ENCODE measurements at regions not wholly inside any gene's neighbourhood (a gene's known extent, or its start where the extent isn't known, plus 50 kb on each side); places are given as distances from the start of the nearest gene placed in this dataset.

DNA sequence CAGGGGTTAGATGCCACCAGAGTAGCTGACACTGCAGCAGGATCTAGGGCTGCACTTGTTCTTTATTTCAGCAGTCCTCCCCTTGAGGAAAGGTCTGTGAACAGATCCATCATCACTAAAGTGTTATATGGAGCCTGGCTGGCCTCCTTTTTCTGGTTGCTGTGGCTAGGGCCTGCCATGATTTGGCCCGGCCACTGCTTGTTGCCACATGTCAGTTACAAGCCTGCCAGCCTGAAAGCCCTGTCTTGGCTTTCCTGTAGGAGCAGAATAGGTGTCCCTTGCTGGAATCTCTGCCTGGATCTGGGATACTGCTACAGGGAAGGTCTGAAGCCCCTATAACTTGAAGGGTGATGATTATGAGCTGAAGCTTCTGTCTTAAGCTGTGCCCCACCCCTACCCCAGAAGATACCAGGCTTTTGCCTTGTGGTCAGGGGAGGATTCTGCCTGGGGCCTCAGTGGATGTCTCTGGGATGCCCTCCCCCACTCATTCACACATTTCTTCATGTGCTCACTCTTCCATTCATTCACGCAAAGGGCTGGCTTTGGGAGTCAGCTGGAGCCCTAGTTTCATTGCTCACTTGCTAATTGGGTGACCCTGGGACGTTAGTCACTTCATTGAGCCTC lies 64.7 kb downstream of the NDUFS5 start:
- TF ChIP-seq, protein P1, sequence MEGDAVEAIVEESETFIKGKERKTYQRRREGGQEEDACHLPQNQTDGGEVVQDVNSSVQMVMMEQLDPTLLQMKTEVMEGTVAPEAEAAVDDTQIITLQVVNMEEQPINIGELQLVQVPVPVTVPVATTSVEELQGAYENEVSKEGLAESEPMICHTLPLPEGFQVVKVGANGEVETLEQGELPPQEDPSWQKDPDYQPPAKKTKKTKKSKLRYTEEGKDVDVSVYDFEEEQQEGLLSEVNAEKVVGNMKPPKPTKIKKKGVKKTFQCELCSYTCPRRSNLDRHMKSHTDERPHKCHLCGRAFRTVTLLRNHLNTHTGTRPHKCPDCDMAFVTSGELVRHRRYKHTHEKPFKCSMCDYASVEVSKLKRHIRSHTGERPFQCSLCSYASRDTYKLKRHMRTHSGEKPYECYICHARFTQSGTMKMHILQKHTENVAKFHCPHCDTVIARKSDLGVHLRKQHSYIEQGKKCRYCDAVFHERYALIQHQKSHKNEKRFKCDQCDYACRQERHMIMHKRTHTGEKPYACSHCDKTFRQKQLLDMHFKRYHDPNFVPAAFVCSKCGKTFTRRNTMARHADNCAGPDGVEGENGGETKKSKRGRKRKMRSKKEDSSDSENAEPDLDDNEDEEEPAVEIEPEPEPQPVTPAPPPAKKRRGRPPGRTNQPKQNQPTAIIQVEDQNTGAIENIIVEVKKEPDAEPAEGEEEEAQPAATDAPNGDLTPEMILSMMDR (IDR thresholded peaks at IDR 0.05; ENCODE audit: low read depth, low read length) = no peak
- no peak for DNase-seq (ENCODE audit: low read depth in 2 of 2)
- no peak overlapping the region for H3K4me3 ChIP-seq (replicated peaks in 1 of 2; ENCODE audit: low read depth in 2 of 2, low read length in 2 of 2)

DNA sequence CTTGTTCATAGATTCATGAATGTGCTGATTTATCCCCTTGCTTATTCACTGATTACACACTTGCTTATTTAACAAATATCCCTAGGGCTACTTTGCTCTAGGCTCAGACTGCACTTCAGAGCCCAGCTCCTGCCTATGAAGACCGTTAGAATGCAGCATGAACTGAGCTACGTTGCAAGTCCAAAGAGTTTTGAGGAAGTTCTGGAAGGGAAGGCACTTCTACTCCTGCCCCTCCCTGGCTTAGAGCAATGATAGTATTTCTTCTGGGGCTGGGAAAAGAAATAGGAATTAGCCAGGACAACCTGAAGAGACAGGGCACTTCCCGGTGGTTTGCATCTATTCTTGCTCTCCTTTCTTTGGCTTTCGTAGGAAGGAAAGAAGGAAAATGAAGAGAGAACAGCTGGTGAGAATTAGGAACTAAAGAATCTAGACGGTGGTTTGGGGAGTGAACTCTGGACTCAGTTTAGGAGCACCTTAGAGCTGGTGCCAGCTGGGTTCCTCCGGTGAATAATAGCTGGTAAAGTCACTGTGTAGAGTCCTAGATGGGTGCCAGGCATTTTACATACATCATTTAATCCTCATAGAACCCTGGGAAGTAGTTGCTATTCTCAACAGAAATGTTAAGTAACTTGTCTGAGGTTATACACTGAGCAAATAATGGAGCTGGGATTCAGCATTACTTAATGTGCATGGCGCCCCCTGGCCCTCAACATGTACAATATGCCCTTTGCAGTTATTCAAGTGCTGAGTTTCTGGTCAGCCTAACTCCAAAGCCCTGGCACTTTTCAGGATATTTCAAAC lies 65.9 kb downstream of the NDUFS5 start:
- TF ChIP-seq, protein P1 (IDR thresholded peaks at IDR 0.05; ENCODE audit: low read depth, low read length) = peak; percentile 79
- no peak overlapping the region for H3K4me3 ChIP-seq (replicated peaks in 1 of 2; ENCODE audit: low read depth in 2 of 2, low read length in 2 of 2)
- DNase-seq (ENCODE audit: low read depth in 2 of 2) = peak; percentile 90 to 93

DNA sequence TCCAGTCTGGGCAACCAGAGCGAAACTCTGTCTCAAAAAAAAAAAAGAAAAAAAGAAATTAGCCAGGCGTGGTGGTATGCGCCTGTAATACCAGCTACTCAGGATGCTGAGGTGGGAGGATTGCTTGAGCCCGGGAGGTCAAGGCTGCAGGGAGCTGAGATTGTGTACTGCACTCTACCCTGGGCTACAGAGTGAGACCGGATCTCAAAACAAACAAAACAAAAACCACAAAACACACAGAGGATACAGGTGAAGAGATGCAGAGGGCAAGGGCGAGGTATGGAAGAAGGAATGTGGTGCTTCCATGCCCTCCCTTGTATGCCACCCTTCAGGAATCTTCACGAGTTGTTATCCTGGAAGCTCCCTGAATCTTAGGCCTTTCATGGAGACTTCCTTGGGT lies 68.5 kb downstream of the NDUFS5 start:
- TF ChIP-seq, protein P1 (IDR thresholded peaks at IDR 0.05; ENCODE audit: low read depth, low read length) = no peak
- no peak overlapping the region for H3K4me3 ChIP-seq (replicated peaks in 1 of 2; ENCODE audit: low read depth in 2 of 2, low read length in 2 of 2)
- DNase-seq (ENCODE audit: low read depth in 2 of 2) = no peak

DNA sequence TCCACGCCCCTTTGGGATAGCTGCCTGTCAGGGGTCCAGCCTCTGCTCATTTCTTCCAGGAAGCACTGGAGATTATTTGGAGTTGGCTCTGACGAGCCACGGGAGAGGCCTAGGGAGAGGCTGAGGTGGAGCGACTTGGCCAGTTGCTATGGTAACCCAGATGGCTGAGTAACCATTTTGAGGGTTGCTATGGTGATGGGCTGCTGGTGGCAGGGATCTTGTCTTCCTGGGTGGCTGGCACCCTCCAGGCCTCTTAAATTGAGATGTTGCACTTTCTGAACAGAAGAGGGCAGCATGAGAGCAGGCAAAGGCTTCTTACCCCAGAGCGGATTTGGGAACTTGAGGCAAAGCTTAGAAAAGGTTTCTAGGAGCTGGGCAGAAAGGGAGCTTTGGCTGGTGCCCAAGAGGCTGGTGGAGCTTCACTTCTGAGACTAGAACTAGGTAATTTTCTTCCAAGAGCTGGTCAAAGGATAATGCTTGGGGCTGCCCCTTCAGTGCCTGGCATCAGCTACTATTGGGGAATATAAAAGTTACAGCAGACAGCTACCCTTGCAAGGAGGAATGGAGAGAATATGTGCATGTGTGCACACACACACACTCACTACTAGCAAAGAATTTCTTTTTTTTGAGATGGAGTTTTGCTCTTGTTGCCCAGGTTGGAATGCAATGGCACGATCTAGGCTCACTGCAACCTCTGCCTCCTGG lies 72.5 kb downstream of the NDUFS5 start:
- no peak overlapping the region for H3K4me3 ChIP-seq (replicated peaks in 1 of 2; ENCODE audit: low read depth in 2 of 2, low read length in 2 of 2)
- TF ChIP-seq, protein P1 (IDR thresholded peaks at IDR 0.05; ENCODE audit: low read depth, low read length) = peak; percentile 83
- DNase-seq (ENCODE audit: low read depth in 2 of 2) = peak; percentile 95 to 96

DNA sequence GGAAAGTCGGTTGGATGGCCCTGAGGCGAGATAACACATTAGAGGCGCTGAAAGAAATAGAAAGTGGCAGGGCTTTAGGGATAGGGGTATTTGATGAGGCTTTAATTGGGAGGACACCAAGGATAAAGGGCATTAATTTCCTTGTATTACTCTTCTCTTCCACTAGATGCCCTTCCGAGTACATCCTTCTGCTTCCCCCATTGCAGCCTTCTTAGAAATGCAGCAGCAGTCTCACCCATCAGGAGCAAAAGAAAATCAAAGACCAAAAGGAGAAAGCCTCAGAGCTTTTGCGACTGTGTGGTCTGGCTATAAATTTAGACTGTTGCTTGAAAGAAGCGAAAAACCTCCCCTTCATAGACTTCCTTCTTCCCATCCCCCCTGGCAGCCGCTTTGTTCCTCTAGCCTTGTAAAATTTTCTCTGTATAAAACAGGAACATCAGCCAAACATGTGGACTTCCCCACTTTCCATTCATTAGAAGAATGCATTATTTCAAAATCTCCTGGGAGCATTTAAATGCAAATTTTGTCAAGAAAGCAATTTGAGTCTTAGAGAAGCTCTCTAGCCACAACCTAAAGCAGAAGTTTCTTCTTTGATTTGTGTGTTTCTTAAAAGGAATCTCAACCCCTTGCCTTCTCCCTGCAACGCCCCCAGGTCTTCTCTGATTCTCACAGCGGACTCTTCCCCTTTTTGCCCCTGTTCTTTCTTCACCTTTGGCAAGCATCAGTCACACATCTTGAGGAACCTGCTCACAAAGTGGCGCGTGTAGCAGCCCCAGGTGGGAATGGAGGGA lies 76.6 kb downstream of the NDUFS5 start:
- no peak overlapping the region for H3K4me3 ChIP-seq (replicated peaks in 1 of 2; ENCODE audit: low read depth in 2 of 2, low read length in 2 of 2)
- DNase-seq (ENCODE audit: low read depth in 2 of 2) = peak; percentile 88 to 89

More for the DNA sequence above, 76.6 kb downstream of the NDUFS5 start:
- TF ChIP-seq, protein P1 (IDR thresholded peaks at IDR 0.05; ENCODE audit: low read depth, low read length) = peak; percentile 80

All from cardiac fibroblast (primary cell).